ENCODE measurements at regions not wholly inside any gene's neighbourhood (a gene's known extent, or its start where the extent isn't known, plus 50 kb on each side); places are given as distances from the start of the nearest gene placed in this dataset.

DNA sequence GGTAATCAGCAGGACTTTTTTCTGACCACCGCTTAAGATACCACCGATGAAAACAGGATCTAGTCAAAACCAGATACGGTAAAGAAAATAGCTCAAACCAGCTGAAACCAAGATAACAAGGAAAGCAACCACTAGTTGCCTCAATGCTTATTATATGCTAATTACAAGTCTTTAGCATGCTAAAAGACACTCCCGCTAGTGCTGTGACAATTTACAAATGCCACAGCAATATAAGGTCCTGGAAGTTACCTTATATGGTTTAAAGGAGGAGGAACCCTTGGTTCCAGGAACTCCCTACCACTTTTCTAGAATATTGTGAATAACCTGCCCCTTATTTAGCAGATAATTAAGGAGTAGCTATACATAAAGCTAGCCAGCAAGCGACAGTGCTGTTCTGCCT, 976.4 kb upstream of the SEL1L start:
- no peak for DNase-seq (ENCODE audit: low read depth)
- TF ChIP-seq, protein P1, sequence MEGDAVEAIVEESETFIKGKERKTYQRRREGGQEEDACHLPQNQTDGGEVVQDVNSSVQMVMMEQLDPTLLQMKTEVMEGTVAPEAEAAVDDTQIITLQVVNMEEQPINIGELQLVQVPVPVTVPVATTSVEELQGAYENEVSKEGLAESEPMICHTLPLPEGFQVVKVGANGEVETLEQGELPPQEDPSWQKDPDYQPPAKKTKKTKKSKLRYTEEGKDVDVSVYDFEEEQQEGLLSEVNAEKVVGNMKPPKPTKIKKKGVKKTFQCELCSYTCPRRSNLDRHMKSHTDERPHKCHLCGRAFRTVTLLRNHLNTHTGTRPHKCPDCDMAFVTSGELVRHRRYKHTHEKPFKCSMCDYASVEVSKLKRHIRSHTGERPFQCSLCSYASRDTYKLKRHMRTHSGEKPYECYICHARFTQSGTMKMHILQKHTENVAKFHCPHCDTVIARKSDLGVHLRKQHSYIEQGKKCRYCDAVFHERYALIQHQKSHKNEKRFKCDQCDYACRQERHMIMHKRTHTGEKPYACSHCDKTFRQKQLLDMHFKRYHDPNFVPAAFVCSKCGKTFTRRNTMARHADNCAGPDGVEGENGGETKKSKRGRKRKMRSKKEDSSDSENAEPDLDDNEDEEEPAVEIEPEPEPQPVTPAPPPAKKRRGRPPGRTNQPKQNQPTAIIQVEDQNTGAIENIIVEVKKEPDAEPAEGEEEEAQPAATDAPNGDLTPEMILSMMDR (IDR thresholded peaks at IDR 0.05; ENCODE audit: low read depth, low read length) = no peak
- TF ChIP-seq MYC (IDR thresholded peaks at IDR 0.05; ENCODE audit: low read depth, low read length) = no peak
- TF ChIP-seq POLR2A (IDR thresholded peaks at IDR 0.05; ENCODE audit: extremely low read depth, insufficient read length) = no peak
- TF ChIP-seq, protein P2, sequence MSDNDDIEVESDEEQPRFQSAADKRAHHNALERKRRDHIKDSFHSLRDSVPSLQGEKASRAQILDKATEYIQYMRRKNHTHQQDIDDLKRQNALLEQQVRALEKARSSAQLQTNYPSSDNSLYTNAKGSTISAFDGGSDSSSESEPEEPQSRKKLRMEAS (IDR thresholded peaks at IDR 0.05; ENCODE audit: low read depth, low read length) = no peak
- H3K4me3 ChIP-seq (ENCODE audit: low read depth, low read length) = no peak overlapping the region

DNA sequence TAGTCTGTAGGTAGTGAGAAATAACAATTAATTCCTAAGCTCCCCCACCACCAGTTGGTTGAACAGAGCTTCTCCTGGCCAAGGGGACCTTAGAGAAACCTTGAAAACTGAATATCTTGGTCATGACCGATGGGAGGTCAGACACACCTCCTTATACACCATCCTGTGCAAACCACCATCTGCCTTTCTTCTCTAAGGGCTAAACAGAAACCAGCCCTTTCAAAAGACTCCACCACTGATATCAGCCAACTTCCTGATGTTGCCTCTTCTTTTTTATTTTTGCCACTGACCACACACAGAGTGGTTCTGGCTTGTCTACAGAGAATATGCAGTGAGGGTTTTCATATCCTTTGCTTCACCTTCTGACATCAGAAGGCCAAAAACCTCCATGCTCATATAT, 977.7 kb upstream of the SEL1L start:
- DNase-seq (ENCODE audit: low read depth) = no peak
- TF ChIP-seq POLR2A (IDR thresholded peaks at IDR 0.05; ENCODE audit: extremely low read depth, insufficient read length) = no peak
- TF ChIP-seq MYC (IDR thresholded peaks at IDR 0.05; ENCODE audit: low read depth, low read length) = no peak
- TF ChIP-seq, protein P1 (IDR thresholded peaks at IDR 0.05; ENCODE audit: low read depth, low read length) = no peak
- TF ChIP-seq, protein P2 (IDR thresholded peaks at IDR 0.05; ENCODE audit: low read depth, low read length) = no peak

DNA sequence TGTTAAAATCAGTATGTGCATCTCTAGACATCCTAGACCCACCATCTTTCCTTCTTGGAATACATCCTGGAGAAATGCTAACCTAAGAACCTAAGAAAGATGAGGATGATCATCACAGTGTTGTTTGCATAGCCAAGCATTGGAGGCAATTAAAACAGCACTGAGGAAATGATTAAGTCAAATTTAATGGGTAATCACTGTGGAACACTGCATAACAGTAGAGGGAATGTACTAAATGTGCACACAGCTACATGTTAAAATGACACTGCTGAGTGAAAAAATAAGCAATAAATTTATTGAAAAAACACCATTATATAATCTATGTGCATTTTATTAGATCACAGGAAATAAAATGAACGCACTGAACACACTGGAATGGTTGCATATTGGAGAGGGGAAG, 987.1 kb upstream of the SEL1L start:
- DNase-seq (ENCODE audit: low read depth) = no peak
- no peak overlapping the region for H3K4me3 ChIP-seq (ENCODE audit: low read depth, low read length)
- TF ChIP-seq MYC (IDR thresholded peaks at IDR 0.05; ENCODE audit: low read depth, low read length) (no peak), POLR2A (IDR thresholded peaks at IDR 0.05; ENCODE audit: extremely low read depth, insufficient read length) (no peak)
- TF ChIP-seq, protein P2 (IDR thresholded peaks at IDR 0.05; ENCODE audit: low read depth, low read length) = no peak
- TF ChIP-seq, protein P1 (IDR thresholded peaks at IDR 0.05; ENCODE audit: low read depth, low read length) = no peak

More for the DNA sequence above, 977.7 kb upstream of the SEL1L start:
- no peak overlapping the region for H3K4me3 ChIP-seq (ENCODE audit: low read depth, low read length)

DNA sequence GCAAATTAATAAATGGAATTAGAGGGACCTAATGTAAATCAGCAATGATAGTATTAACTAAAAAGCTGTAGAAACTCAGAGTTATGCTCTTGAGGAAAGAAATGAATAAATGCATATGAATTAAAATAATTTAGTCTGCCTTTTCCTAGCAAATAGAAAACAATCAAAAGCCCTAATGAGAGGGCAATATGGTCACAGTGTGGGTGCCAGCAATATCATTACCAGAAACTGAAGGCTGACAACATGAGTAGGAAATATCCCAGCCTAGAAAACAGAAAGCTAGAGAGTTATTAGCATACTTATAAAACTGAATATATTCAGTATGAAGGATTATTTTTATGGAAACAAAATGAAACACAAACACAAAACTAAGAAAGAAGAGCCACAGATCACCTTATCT, 987.5 kb upstream of the SEL1L start:
- no peak overlapping the region for H3K4me3 ChIP-seq (ENCODE audit: low read depth, low read length)
- no peak for DNase-seq (ENCODE audit: low read depth)
- TF ChIP-seq, protein P2 (IDR thresholded peaks at IDR 0.05; ENCODE audit: low read depth, low read length) = no peak
- TF ChIP-seq MYC (IDR thresholded peaks at IDR 0.05; ENCODE audit: low read depth, low read length) = no peak
- no peak for TF ChIP-seq POLR2A (IDR thresholded peaks at IDR 0.05; ENCODE audit: extremely low read depth, insufficient read length)
- TF ChIP-seq, protein P1 (IDR thresholded peaks at IDR 0.05; ENCODE audit: low read depth, low read length) = no peak

DNA sequence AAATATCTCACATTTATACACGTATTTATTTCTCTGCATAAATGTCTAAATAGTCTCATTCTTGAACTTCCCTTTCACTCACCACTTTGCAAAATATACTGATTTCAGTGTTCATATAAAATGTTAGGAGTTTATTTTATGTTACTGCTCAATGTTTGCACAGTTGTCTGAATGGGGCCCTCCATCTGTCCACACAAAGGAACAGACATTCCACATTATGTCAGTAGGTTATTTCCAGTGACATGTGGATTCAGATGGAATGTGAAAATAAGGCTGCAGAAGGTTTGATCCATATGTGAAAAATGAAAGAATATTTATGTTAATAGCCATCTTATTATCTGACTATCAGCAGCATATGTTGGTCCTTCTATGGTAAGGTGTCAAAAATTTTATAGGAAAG, 994.4 kb upstream of the SEL1L start:
- no peak overlapping the region for H3K4me3 ChIP-seq (ENCODE audit: low read depth, low read length)
- DNase-seq (ENCODE audit: low read depth) = no peak
- TF ChIP-seq MYC (IDR thresholded peaks at IDR 0.05; ENCODE audit: low read depth, low read length) = no peak
- no peak for TF ChIP-seq POLR2A (IDR thresholded peaks at IDR 0.05; ENCODE audit: extremely low read depth, insufficient read length)
- TF ChIP-seq, protein P2 (IDR thresholded peaks at IDR 0.05; ENCODE audit: low read depth, low read length) = no peak
- TF ChIP-seq, protein P1 (IDR thresholded peaks at IDR 0.05; ENCODE audit: low read depth, low read length) = no peak

DNA sequence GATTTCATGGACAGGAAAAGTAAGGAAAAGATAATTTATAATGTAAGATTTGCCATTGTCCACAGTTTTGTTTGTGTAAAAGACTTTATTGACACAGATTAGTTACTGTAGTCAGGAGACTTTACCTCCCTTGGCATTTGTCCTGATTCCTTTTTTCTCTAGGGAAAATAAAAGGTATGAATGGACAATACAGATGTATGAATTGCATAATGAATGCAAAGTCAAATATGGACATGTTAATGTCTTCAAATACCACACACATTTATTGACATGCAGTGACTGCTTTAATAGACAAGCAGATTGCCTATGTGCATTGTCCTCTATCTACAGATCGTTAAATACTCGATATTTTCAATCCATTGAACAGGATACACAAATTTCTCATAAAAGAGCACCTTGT, 999.7 kb upstream of the SEL1L start:
- TF ChIP-seq, protein P2 (IDR thresholded peaks at IDR 0.05; ENCODE audit: low read depth, low read length) = no peak
- TF ChIP-seq MYC (IDR thresholded peaks at IDR 0.05; ENCODE audit: low read depth, low read length) = no peak
- TF ChIP-seq, protein P1 (IDR thresholded peaks at IDR 0.05; ENCODE audit: low read depth, low read length) = no peak
- no peak for TF ChIP-seq POLR2A (IDR thresholded peaks at IDR 0.05; ENCODE audit: extremely low read depth, insufficient read length)
- DNase-seq (ENCODE audit: low read depth) = no peak
- no peak overlapping the region for H3K4me3 ChIP-seq (ENCODE audit: low read depth, low read length)

All from NB4 (cell line).